ENCODE measurements at regions not wholly inside any gene's neighbourhood (a gene's known extent, or its start where the extent isn't known, plus 50 kb on each side); places are given as distances from the start of the nearest gene placed in this dataset.

GRCh38 chr11:134522782-134523570 lies 110.9 kb upstream of the B3GAT1 start:
- TF ChIP-seq CTCF (IDR thresholded peaks at IDR 0.05) (no peak), POLR2A (IDR thresholded peaks at IDR 0.05) (no peak)

All from prostate gland (tissue), 2 donors.